BJ (cell line): ENCODE measurements at regions not wholly inside any gene's neighbourhood (a gene's known extent, or its start where the extent isn't known, plus 50 kb on each side); places are given as distances from the start of the nearest gene placed in this dataset.

Source experiments
- CTCF ChIA-PET: fragments of 350-600 bp; formaldehyde crosslinking; extraction: SDS; loops from one replicate; lab custom pipeline; 2021; ENCODE audit warnings: antibody characterized with exemption, inconsistent platforms; lab: Yijun Ruan, JAX
- POLR2A ChIA-PET: fragments of 300-600 bp; sonication (Branson Sonifier 250); formaldehyde crosslinking; extraction: SDS; loops from one replicate; lab custom pipeline; 2021; ENCODE audit warnings: antibody characterized with exemption; lab: Charles Lee
- DNase-seq: peaks from one replicate; pipeline ENCODE4 v3.0.0-alpha.2; 2011; ENCODE audit warnings: low read depth
- H3K27me3 ChIP-seq: 2 replicates; pipeline ENCODE4 v1.6.0; 2011; ENCODE audit warnings: low read length; ENCODE audit not compliant: control insufficient read depth, insufficient read depth
- H3K36me3 ChIP-seq: 2 replicates; pipeline ENCODE4 v1.5.1; 2011; ENCODE audit warnings: low read length; ENCODE audit not compliant: control insufficient read depth, insufficient read depth
- H3K4me3 ChIP-seq: 2 replicates; pipeline ENCODE4 v1.5.1; 2011; ENCODE audit warnings: low read depth, mild to moderate bottlenecking, control low read depth, low read length
- TF ChIP-seq, protein P1 (sequence below): IDR thresholded peaks from 2 replicates; pipeline ENCODE4 v1.5.1; 2011; ENCODE audit warnings: low read depth, mild to moderate bottlenecking, control low read depth, inconsistent platforms, low read length, moderate library complexity; ENCODE audit not compliant: insufficient read depth

DNA sequence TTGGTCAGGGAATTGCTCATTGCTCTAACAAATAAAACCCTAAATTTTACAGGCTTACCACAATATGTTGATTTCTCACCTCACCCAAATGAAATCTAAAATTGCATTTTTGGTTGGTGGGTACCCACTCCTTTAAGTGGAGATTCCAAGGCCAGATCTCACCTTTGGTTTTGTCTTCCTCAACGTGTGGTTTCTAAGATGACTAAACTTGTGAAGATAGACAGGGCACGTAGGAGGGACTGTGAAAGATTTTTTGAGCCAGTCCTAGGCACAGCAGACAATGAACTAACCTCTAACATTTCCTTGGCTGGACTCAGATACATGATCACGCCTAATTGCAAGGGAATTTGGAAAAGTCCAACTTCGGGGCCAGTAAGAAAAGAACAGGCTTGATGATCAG lies 1003.9 kb downstream of the FLRT2 start:
- CTCF ChIA-PET = no interaction called here
- H3K27me3 ChIP-seq = no peaks in the 10 kb centered on the region; the same call in 1 of the 2 replicates
- TF ChIP-seq, protein P1, sequence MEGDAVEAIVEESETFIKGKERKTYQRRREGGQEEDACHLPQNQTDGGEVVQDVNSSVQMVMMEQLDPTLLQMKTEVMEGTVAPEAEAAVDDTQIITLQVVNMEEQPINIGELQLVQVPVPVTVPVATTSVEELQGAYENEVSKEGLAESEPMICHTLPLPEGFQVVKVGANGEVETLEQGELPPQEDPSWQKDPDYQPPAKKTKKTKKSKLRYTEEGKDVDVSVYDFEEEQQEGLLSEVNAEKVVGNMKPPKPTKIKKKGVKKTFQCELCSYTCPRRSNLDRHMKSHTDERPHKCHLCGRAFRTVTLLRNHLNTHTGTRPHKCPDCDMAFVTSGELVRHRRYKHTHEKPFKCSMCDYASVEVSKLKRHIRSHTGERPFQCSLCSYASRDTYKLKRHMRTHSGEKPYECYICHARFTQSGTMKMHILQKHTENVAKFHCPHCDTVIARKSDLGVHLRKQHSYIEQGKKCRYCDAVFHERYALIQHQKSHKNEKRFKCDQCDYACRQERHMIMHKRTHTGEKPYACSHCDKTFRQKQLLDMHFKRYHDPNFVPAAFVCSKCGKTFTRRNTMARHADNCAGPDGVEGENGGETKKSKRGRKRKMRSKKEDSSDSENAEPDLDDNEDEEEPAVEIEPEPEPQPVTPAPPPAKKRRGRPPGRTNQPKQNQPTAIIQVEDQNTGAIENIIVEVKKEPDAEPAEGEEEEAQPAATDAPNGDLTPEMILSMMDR = no peak
- no peak overlapping the region for H3K4me3 ChIP-seq
- POLR2A ChIA-PET = no interaction called here
- no peak for DNase-seq
- H3K36me3 ChIP-seq = no peaks in the 10 kb centered on the region

GRCh38 chr14:86532219-86532618 lies 1002.3 kb downstream of the FLRT2 start:
- Histone ChIP-seq H3K4me3 (no peak overlapping the region), H3K36me3 (no peaks in the 10 kb centered on the region), H3K27me3 (no peaks in the 10 kb centered on the region; the same call in 1 of the 2 replicates)
- ChIA-PET POLR2A (no interaction called here), CTCF (no interaction called here)
- no peak for DNase-seq
- TF ChIP-seq, protein P1 = no peak

DNA sequence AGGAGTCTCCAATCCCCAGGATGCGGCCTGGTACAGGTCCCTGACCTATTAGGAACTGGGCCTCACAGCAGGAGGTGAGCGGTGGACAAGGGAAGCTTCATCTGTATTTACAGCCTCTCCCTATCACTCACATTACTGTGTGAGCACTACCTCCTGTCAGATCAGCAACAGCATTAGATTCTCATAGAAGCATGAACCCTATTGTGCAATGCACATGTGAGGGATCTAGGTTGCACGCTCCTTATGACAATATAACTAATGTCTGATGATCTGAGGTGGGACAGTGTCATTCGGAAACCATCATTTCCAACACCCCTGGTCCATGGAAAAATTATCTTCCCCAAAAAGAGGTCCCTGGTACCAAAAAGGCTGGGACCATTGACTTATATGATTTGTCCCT lies 1000.5 kb downstream of the FLRT2 start:
- TF ChIP-seq, protein P1 = no peak
- ChIA-PET POLR2A (no interaction called here), CTCF (interaction anchor here (0.9 kb wide), 1 partner anchor 10 kb away, joined by 3 read pairs; no protein-coding TSS in a partner anchor)

DNA sequence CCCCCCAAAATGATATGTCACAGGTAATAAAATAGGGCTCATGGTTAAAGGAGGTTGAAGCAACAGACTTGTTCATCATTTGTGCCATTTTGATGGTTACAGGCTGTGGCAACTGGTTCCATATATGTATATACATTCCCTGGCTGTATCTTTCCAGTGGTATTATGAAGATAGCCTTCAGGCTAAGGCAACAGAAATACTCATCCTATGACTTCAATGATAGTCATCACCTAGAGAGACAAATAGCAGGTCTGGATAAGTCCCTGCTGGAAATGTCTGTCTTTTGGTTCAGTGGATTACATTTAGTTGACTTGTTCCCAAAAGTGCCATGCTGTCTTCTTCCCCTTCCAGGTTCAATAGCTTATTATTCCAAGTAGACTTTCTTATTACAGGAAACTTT lies 997.4 kb downstream of the FLRT2 start:
- TF ChIP-seq, protein P1 = no peak
- POLR2A ChIA-PET = no interaction called here

More for the DNA sequence above, 1000.5 kb downstream of the FLRT2 start:
- Histone ChIP-seq H3K27me3 (no peaks in the 10 kb centered on the region; the same call in 1 of the 2 replicates), H3K36me3 (no peaks in the 10 kb centered on the region), H3K4me3 (no peak overlapping the region)
- DNase-seq = no peak

DNA sequence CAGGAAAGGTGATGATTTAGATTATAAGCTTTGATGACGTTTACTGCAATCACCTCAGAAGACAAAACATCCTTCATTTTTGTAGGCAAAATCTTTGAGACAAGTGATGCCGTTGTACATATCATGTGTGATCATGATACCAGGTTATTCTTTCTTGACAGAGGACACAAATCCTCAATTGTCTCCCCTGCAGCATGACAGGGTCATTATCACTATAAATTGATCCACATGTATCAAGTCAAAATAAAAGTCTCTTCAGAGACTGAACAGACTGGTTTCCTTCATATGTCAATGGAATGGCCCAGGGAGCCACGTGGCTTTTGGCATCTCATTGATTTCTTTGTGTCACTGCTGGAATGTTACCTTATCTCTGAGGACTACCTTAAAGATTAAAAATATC lies 995.7 kb downstream of the FLRT2 start:
- Histone ChIP-seq H3K36me3 (no peaks in the 10 kb centered on the region), H3K4me3 (no peak overlapping the region), H3K27me3 (no peaks in the 10 kb centered on the region; the same call in 1 of the 2 replicates)
- ChIA-PET POLR2A (no interaction called here), CTCF (no interaction called here)
- no peak for DNase-seq
- TF ChIP-seq, protein P1 = no peak

More for the DNA sequence above, 997.4 kb downstream of the FLRT2 start:
- H3K27me3 ChIP-seq = no peaks in the 10 kb centered on the region; the same call in 1 of the 2 replicates
- CTCF ChIA-PET = no interaction called here
- H3K36me3 ChIP-seq = no peaks in the 10 kb centered on the region
- no peak for DNase-seq
- no peak overlapping the region for H3K4me3 ChIP-seq
